ENCODE measurements at regions not wholly inside any gene's neighbourhood (a gene's known extent, or its start where the extent isn't known, plus 50 kb on each side); places are given as distances from the start of the nearest gene placed in this dataset.

GRCh38 chr2:226649201-226649600, 150.4 kb downstream of the IRS1 start:
- H3K4me3 ChIP-seq (ENCODE audit: control insufficient read depth, low read depth, low read length), result no peak overlapping the region
- TF ChIP-seq, protein P1, sequence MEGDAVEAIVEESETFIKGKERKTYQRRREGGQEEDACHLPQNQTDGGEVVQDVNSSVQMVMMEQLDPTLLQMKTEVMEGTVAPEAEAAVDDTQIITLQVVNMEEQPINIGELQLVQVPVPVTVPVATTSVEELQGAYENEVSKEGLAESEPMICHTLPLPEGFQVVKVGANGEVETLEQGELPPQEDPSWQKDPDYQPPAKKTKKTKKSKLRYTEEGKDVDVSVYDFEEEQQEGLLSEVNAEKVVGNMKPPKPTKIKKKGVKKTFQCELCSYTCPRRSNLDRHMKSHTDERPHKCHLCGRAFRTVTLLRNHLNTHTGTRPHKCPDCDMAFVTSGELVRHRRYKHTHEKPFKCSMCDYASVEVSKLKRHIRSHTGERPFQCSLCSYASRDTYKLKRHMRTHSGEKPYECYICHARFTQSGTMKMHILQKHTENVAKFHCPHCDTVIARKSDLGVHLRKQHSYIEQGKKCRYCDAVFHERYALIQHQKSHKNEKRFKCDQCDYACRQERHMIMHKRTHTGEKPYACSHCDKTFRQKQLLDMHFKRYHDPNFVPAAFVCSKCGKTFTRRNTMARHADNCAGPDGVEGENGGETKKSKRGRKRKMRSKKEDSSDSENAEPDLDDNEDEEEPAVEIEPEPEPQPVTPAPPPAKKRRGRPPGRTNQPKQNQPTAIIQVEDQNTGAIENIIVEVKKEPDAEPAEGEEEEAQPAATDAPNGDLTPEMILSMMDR (conservative IDR thresholded peaks at IDR 0.05; ENCODE audit: control insufficient read depth, insufficient read depth, low read depth, low read length), result no peak
- no peak for DNase-seq (ENCODE audit: low read depth)

GRCh38 chr2:226647621-226648518, 151.8 kb downstream of the IRS1 start:
- DNase-seq (ENCODE audit: low read depth), result peak; percentile 51
- TF ChIP-seq, protein P1 (conservative IDR thresholded peaks at IDR 0.05; ENCODE audit: control insufficient read depth, insufficient read depth, low read depth, low read length), result no peak
- H3K4me3 ChIP-seq (ENCODE audit: control insufficient read depth, low read depth, low read length), result no peak overlapping the region

- peak; percentile 89 for DNase-seq (ENCODE audit: low read depth)
- TF ChIP-seq, protein P1 (conservative IDR thresholded peaks at IDR 0.05; ENCODE audit: control insufficient read depth, insufficient read depth, low read depth, low read length), result no peak
- H3K4me3 ChIP-seq (ENCODE audit: control insufficient read depth, low read depth, low read length), result no peak overlapping the region
Observed at GRCh38 chr2:226644399-226644865, 155.2 kb downstream of the IRS1 start.

GRCh38 chr2:226643946-226644282, 155.7 kb downstream of the IRS1 start:
- TF ChIP-seq, protein P1 (conservative IDR thresholded peaks at IDR 0.05; ENCODE audit: control insufficient read depth, insufficient read depth, low read depth, low read length), result no peak
- H3K4me3 ChIP-seq (ENCODE audit: control insufficient read depth, low read depth, low read length), result no peak overlapping the region
- DNase-seq (ENCODE audit: low read depth), result no peak

DNA sequence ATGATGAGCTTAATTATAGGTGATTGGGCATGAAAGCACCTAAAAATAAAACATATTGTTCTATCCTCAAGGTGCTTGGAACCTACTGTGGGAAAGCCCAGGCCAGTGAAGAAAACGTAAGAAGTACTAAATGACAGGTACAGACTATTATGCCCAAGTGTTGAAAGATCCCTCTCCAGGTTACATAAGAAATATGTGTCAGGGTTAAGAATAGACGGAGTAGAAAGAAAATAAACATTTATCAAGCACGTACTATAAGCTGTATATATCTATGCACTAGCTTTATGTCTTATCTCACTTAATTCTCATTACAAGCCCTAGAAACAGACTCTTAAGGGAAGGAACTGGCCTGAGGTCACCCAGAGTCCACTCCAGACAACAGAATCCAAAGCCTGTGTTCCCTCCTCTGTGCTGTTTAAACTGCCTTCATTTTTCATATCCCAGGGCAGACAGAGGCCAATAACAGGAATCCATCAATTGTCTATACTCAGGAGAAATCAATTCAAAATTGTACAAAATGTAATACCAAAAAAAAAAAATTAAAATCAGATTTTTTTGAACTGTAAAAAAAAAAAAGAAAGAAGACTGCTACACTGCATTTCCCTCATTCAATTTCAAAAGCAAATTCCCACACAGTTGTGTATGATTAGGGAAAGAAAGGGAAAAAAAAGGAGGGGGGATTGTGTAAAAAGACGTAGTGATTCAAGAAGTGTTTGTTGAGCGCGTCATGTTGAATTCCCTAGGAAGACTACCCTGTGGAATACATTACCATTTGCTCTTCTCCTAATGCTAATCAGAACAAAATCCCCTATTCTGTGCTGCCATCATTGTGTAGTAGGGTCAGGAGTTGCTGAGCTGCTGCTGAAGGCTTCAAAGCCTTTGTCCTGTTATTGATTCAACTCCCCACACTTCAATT, 156.3 kb downstream of the IRS1 start:
- peak; percentile 62 for DNase-seq (ENCODE audit: low read depth)
- TF ChIP-seq, protein P1 (conservative IDR thresholded peaks at IDR 0.05; ENCODE audit: control insufficient read depth, insufficient read depth, low read depth, low read length), result no peak
- H3K4me3 ChIP-seq (ENCODE audit: control insufficient read depth, low read depth, low read length), result no peak overlapping the region

- TF ChIP-seq, protein P1 (conservative IDR thresholded peaks at IDR 0.05; ENCODE audit: control insufficient read depth, insufficient read depth, low read depth, low read length), result no peak
- no peak for DNase-seq (ENCODE audit: low read depth)
- no peak overlapping the region for H3K4me3 ChIP-seq (ENCODE audit: control insufficient read depth, low read depth, low read length)
Observed at GRCh38 chr2:226641008-226641407, 158.6 kb downstream of the IRS1 start.
